Loucy (cell line): ENCODE measurements at regions not wholly inside any gene's neighbourhood (a gene's known extent, or its start where the extent isn't known, plus 50 kb on each side); places are given as distances from the start of the nearest gene placed in this dataset.

Experiments
- H2AFZ ChIP-seq: fragments of 200-600 bp; sonication (generic); 2 replicates; pipeline ENCODE4 v1.6.0; 2016; ENCODE audit warnings: antibody characterized with exemption, mild to moderate bottlenecking, low read length, moderate library complexity
- H3F3A ChIP-seq: fragments of 200-600 bp; 2 replicates; pipeline ENCODE4 v1.6.0; 2016; ENCODE audit warnings: antibody characterized with exemption, low read depth, mild to moderate bottlenecking
- H3K27me3 ChIP-seq: fragments of 200-600 bp; sonication (generic); 2 replicates; pipeline ENCODE4 v1.6.1; 2014; ENCODE audit warnings: low read length, mild to moderate bottlenecking; ENCODE audit not compliant: insufficient read depth, poor library complexity, severe bottlenecking
- H3K36me3 ChIP-seq: fragments of 200-600 bp; sonication (generic); 2 replicates; pipeline ENCODE4 v1.6.1; 2016; ENCODE audit warnings: low read length; ENCODE audit not compliant: insufficient read depth
- H3K4me1 ChIP-seq: fragments of 200-600 bp; sonication (generic); 2 replicates; pipeline ENCODE4 v1.5.1; 2014; ENCODE audit warnings: low read length, mild to moderate bottlenecking; ENCODE audit not compliant: insufficient read depth, poor library complexity, severe bottlenecking
- H3K4me2 ChIP-seq: fragments of 200-600 bp; sonication (generic); 2 replicates; pipeline ENCODE4 v1.6.0; 2014; ENCODE audit warnings: antibody characterized with exemption, low read length, low read depth, mild to moderate bottlenecking; ENCODE audit not compliant: poor library complexity, severe bottlenecking
- H3K4me3 ChIP-seq: fragments of 200-600 bp; sonication (generic); 2 replicates; pipeline ENCODE4 v1.5.1; 2014; ENCODE audit warnings: low read length, mild to moderate bottlenecking, mixed read lengths; ENCODE audit not compliant: poor library complexity, severe bottlenecking
- H3K79me2 ChIP-seq: fragments of 200-600 bp; sonication (generic); 2 replicates; pipeline ENCODE4 v1.6.1; 2014; ENCODE audit warnings: low read length; ENCODE audit not compliant: insufficient read depth
- H3K9ac ChIP-seq: fragments of 200-600 bp; sonication (generic); 2 replicates; pipeline ENCODE4 v1.6.0; 2014; ENCODE audit warnings: mild to moderate bottlenecking, low read depth, low read length, moderate library complexity; ENCODE audit not compliant: poor library complexity, severe bottlenecking
- H3K9me2 ChIP-seq: fragments of 200-600 bp; sonication (generic); replicated peaks from 2 replicates; pipeline ENCODE4 v1.6.1; 2016; ENCODE audit warnings: low read depth, low read length, mixed read lengths
- H3K9me3 ChIP-seq: fragments of 200-600 bp; sonication (generic); 2 replicates; pipeline ENCODE4 v1.6.1; 2014; ENCODE audit warnings: mild to moderate bottlenecking, antibody characterized with exemption, low read length, low read depth; ENCODE audit not compliant: insufficient read depth
- H4K20me1 ChIP-seq: fragments of 200-600 bp; sonication (generic); 2 replicates; pipeline ENCODE4 v1.6.0; 2014; ENCODE audit warnings: antibody characterized with exemption, low read length, mild to moderate bottlenecking; ENCODE audit not compliant: insufficient read depth, poor library complexity, severe bottlenecking
- CTCF ChIP-seq: fragments of 200-600 bp; sonication (generic); conservative IDR thresholded peaks from 2 replicates; pipeline ENCODE4 v1.5.1; 2014; ENCODE audit warnings: mild to moderate bottlenecking, antibody characterized with exemption, low read length
- EZH2phosphoT487 ChIP-seq: fragments of 200-600 bp; IDR thresholded peaks from 2 replicates; pipeline ENCODE4 v1.6.1; 2018; ENCODE audit warnings: antibody characterized with exemption, mild to moderate bottlenecking, moderate library complexity, borderline replicate concordance

DNA sequence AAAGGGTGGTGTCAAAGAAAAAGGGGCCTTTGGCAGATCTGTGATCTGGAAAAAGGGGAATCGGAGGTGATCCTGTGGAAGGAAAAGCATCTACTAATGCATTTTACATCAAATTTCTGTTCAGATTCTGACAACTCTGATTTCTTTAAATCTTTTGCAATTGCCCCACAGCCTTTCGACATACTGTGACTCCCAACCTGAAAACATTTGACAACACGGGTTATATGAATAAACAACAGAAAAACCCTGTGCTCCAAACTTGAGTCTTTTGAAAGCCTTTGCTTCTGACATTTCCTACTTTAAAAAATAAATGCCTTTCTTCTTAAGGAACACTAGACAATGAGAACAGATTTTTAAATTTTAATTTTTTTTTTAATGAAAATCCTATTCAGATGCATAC is 231.9 kb upstream of the HMGA2 start:
- Histone ChIP-seq H3K9me3 (no peaks in the 10 kb centered on the region), H3K9ac (no peak overlapping the region), H3K27me3 (no peaks in the 10 kb centered on the region), H3K4me1 (no peaks in the 10 kb centered on the region), H3K9me2 (no peaks in the 10 kb centered on the region), H3K79me2 (no peaks in the 10 kb centered on the region), H3F3A (no peaks in the 10 kb centered on the region), H3K4me2 (no peak overlapping the region), H4K20me1 (no peaks in the 10 kb centered on the region), H3K4me3 (no peak overlapping the region), H2AFZ (no peak overlapping the region), H3K36me3 (no peaks in the 10 kb centered on the region)
- TF ChIP-seq CTCF, result no peak
- TF ChIP-seq EZH2phosphoT487, result no peak

DNA sequence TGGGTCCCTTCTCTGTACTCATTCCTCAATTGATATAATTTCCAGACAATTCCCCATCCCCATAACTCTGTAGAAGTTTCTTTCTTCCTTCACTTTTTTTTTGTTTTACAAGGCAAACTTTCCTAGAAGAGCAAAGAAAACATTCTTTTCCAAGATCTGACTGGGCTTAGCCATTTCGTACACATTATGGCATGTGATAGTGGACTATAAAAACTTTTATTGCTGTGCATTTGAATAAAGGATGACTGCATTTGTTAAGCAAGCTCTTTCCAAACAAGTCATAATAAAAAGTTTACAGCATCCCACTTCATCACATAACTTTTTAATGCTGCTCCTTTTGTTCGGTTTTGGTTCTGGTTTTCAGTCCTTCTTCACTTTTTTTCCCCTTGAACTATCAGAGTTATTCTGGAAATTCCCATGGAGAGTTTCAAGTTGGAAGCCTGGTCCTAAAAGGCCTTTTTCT is 231.0 kb upstream of the HMGA2 start:
- H2AFZ ChIP-seq, result no peak overlapping the region
- no peaks in the 10 kb centered on the region for H3K79me2 ChIP-seq
- no peaks in the 10 kb centered on the region for H3K27me3 ChIP-seq
- no peak overlapping the region for H3K9ac ChIP-seq
- no peaks in the 10 kb centered on the region for H4K20me1 ChIP-seq
- H3K4me1 ChIP-seq, result no peaks in the 10 kb centered on the region
- no peak overlapping the region for H3K4me3 ChIP-seq
- no peaks in the 10 kb centered on the region for H3K9me2 ChIP-seq
- TF ChIP-seq CTCF (no peak), EZH2phosphoT487 (no peak)
- no peaks in the 10 kb centered on the region for H3K36me3 ChIP-seq
- H3K9me3 ChIP-seq, result no peaks in the 10 kb centered on the region
- H3F3A ChIP-seq, result no peaks in the 10 kb centered on the region
- no peak overlapping the region for H3K4me2 ChIP-seq

GRCh38 chr12:65594409-65594808 is 229.9 kb upstream of the HMGA2 start:
- no peaks in the 10 kb centered on the region for H3F3A ChIP-seq
- H3K9ac ChIP-seq, result no peak overlapping the region
- no peaks in the 10 kb centered on the region for H3K9me2 ChIP-seq
- H3K27me3 ChIP-seq, result no peaks in the 10 kb centered on the region
- H2AFZ ChIP-seq, result no peak overlapping the region
- no peaks in the 10 kb centered on the region for H3K79me2 ChIP-seq
- H3K9me3 ChIP-seq, result no peaks in the 10 kb centered on the region
- TF ChIP-seq CTCF, result no peak
- TF ChIP-seq EZH2phosphoT487, result no peak
- H3K4me3 ChIP-seq, result no peak overlapping the region
- H3K36me3 ChIP-seq, result no peaks in the 10 kb centered on the region
- H3K4me2 ChIP-seq, result no peak overlapping the region
- H4K20me1 ChIP-seq, result no peaks in the 10 kb centered on the region
- no peaks in the 10 kb centered on the region for H3K4me1 ChIP-seq
